Large intestine (tissue), 3 donors: ENCODE measurements at regions not wholly inside any gene's neighbourhood (a gene's known extent, or its start where the extent isn't known, plus 50 kb on each side); places are given as distances from the start of the nearest gene placed in this dataset.

Experiments
- DNase-seq, 2 donors: peaks; one replicate each; pipeline versions ENCODE4 v3.0.0 to v3.0.0-alpha.2; 2013
- H3K27ac ChIP-seq: one replicate; pipeline ENCODE4 v1.5.1; 2013; ENCODE audit warnings: low read length
- H3K27me3 ChIP-seq: 2 replicates; pipeline ENCODE4 v1.6.1; 2013; ENCODE audit warnings: low read length; ENCODE audit not compliant: control insufficient read depth, insufficient read depth
- H3K36me3 ChIP-seq: 2 replicates; pipeline ENCODE4 v1.6.1; 2013; ENCODE audit warnings: low read length; ENCODE audit not compliant: control insufficient read depth, insufficient read depth
- H3K4me1 ChIP-seq: one replicate; pipeline ENCODE4 v1.6.1; 2013; ENCODE audit warnings: low read length; ENCODE audit not compliant: control insufficient read depth, insufficient read depth
- H3K4me3 ChIP-seq: one replicate; pipeline ENCODE4 v1.5.1; 2013; ENCODE audit warnings: low read length
- H3K9me3 ChIP-seq: one replicate; pipeline ENCODE4 v1.6.1; 2013; ENCODE audit warnings: mild to moderate bottlenecking, low read depth, low read length, moderate library complexity; ENCODE audit not compliant: control insufficient read depth
- WGBS: methylation state at CpG from one replicate; pipeline ENCODE4 v1.1.5; 2013; ENCODE audit warnings: low lambda C conversion rate; ENCODE audit not compliant: insufficient coverage; 5-methylcytosine and 5-hydroxymethylcytosine counted together

GRCh38 chr12:127268706-127269425 lies 998.1 kb upstream of the TMEM132C start:
- Histone ChIP-seq H3K27me3 (no peaks in the 10 kb centered on the region), H3K36me3 (no peaks in the 10 kb centered on the region), H3K4me3 (no peak overlapping the region), H3K27ac (no peak overlapping the region), H3K4me1 (no peaks in the 10 kb centered on the region), H3K9me3 (no peaks in the 10 kb centered on the region)
- DNase-seq = no peak
- WGBS = 100% methylated on average over 1 of the region's 6 CpGs

GRCh38 chr12:127270193-127270592 lies 996.8 kb upstream of the TMEM132C start:
- DNase-seq = peak in 1 of 2 donors; percentile 6
- Histone ChIP-seq H3K4me1 (no peaks in the 10 kb centered on the region), H3K9me3 (no peaks in the 10 kb centered on the region), H3K4me3 (no peak overlapping the region), H3K27ac (no peak overlapping the region), H3K36me3 (no peaks in the 10 kb centered on the region), H3K27me3 (no peaks in the 10 kb centered on the region)
- 86% methylated on average over 1 of the region's 3 CpGs for WGBS

DNA sequence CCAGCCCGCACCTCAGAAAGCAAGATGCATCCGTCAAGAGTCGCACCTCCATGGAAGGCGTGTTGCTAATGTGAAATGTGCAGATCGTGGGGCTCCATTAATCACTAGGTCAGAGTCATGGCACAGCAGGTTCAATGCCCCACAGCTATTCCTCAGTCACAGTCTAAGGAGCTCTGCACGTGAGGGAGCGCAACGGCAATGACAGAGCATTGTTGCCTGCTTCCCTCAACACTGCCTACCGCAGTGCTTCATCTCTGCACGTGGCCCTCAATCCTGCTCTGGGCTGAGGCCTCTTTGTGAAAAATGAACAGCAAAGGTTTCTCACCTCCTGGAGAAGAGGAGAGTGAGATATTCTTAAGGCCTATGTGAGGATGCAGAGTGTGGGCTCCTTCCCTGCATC lies 995.2 kb upstream of the TMEM132C start:
- Histone ChIP-seq H3K9me3 (no peaks in the 10 kb centered on the region), H3K4me3 (no peak overlapping the region), H3K4me1 (no peaks in the 10 kb centered on the region), H3K36me3 (no peaks in the 10 kb centered on the region), H3K27me3 (no peaks in the 10 kb centered on the region), H3K27ac (no peak overlapping the region)
- DNase-seq = no peak
- WGBS = no CpG with 5 or more reads among the region's 10 CpGs

GRCh38 chr12:127272864-127273263 lies 994.1 kb upstream of the TMEM132C start:
- H3K36me3 ChIP-seq = no peaks in the 10 kb centered on the region
- H3K27ac ChIP-seq = no peak overlapping the region
- whole genome bisulfite sequencing = no CpG with 5 or more reads among the region's 2 CpGs
- H3K4me1 ChIP-seq = no peaks in the 10 kb centered on the region
- H3K4me3 ChIP-seq = no peak overlapping the region
- no peaks in the 10 kb centered on the region for H3K9me3 ChIP-seq
- H3K27me3 ChIP-seq = no peaks in the 10 kb centered on the region
- no peak for DNase-seq

DNA sequence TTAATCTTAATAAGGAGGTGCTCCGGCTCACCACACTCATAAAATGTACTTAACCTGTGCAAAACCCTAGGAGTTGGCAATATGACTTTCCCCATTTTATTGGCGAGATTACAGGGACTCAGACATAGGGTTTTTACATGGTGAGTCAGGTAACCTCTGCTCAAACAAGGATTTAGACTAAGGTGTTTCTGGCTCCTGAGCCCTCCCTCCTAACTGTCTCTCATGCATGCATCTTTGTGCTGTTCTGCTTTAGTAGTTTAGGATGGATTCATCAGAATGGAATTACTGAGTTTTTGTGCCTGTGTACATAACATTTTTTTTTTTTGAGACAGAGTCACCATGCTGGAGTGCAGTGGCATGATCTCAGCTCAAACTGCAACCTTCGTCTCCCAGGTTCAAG lies 993.3 kb upstream of the TMEM132C start:
- H3K4me1 ChIP-seq = no peaks in the 10 kb centered on the region
- WGBS = no CpG with 5 or more reads among the region's 3 CpGs

GRCh38 chr12:127275416-127275815 lies 991.6 kb upstream of the TMEM132C start:
- Histone ChIP-seq H3K9me3 (no peaks in the 10 kb centered on the region), H3K36me3 (no peaks in the 10 kb centered on the region), H3K4me3 (no peak overlapping the region), H3K27ac (no peak overlapping the region), H3K27me3 (peaks cover 3% of the 10 kb centered on the region), H3K4me1 (no peaks in the 10 kb centered on the region)
- 67% methylated on average over 1 of the region's 4 CpGs for WGBS
- DNase-seq = no peak

More for the DNA sequence above, 993.3 kb upstream of the TMEM132C start:
- Histone ChIP-seq H3K27ac (no peak overlapping the region), H3K27me3 (no peaks in the 10 kb centered on the region), H3K9me3 (no peaks in the 10 kb centered on the region), H3K4me3 (no peak overlapping the region), H3K36me3 (no peaks in the 10 kb centered on the region)
- no peak for DNase-seq

DNA sequence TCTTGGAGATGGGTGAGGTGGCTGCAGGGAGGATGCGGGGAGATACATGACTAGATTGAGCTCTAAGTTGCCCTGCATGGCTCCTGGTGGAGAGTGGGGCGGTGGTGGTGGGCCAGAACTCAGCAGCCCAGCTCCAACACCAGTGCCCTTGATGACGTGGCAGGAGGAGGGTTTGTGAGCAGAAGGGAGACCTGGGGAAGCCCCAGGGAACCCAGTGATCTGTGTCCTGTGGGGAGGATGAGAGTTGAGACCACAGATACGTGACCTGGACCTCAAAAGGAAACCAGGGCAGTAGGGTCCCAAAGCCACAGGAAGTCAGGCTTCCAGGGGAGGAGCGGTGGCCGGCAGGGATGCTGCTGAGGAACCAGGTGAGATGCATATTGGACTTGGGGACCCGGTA lies 989.1 kb upstream of the TMEM132C start:
- Histone ChIP-seq H3K27ac (no peak overlapping the region), H3K27me3 (peaks cover 15% of the 10 kb centered on the region), H3K4me1 (no peaks in the 10 kb centered on the region), H3K4me3 (no peak overlapping the region), H3K9me3 (no peaks in the 10 kb centered on the region), H3K36me3 (no peaks in the 10 kb centered on the region)
- WGBS = no CpG with 5 or more reads among the region's 7 CpGs
- no peak for DNase-seq

GRCh38 chr12:127278351-127278750 lies 988.6 kb upstream of the TMEM132C start:
- H3K27me3 ChIP-seq = peaks cover 15% of the 10 kb centered on the region
- no CpG with 5 or more reads among the region's 3 CpGs for WGBS

DNA sequence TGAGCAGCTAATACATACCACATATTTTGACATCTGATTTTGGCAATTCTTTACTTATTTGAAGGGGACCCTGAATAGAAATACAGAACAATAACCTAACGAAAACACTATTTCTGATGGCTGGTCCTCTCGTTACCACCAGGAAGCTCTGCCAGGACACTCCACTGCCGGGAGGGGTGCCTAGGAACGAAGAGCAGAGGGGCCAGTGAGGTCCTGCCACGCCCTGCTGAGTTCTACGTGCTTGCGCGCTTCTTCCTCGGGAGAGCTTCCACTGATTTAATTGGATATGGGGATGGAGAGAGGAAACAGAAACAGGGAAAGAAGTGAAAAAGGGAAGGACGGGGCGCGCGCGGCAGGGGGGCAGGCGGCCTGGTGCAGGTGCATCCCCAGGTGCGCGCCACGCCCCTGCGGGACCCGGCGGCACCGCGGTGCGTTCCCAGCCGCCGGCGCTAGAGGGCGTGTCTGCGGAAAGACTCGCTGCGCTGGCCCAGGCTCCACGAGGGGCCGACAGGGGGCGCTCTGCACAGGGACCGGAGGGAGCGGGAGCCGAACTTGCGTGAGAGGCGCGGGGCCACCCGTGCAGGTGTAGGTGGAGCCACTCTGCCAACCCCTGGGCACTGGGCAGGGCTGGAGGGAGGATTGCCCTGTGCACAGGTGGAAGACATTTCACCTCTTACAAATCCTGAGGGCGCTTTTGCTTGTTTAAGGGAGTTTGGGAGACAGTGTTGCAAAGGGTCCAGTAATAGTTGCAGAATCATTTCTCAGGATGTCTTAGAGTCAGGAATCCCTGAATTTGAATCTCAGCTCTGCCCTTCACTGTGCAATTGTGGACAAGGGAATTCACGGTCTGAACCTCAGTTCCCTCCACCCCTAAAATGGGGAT lies 986.3 kb upstream of the TMEM132C start:
- Histone ChIP-seq H3K36me3 (no peaks in the 10 kb centered on the region), H3K27me3 (peaks cover 15% of the 10 kb centered on the region), H3K4me1 (no peaks in the 10 kb centered on the region), H3K4me3 (no peak overlapping the region), H3K27ac (no peak overlapping the region), H3K9me3 (no peaks in the 10 kb centered on the region)
- DNase-seq = peak; percentile 24 to 43
- 0% methylated on average over 1 of the region's 43 CpGs for WGBS

More at GRCh38 chr12:127278351-127278750, 988.6 kb upstream of the TMEM132C start:
- Histone ChIP-seq H3K27ac (no peak overlapping the region), H3K36me3 (no peaks in the 10 kb centered on the region), H3K4me1 (no peaks in the 10 kb centered on the region), H3K9me3 (no peaks in the 10 kb centered on the region), H3K4me3 (no peak overlapping the region)
- no peak for DNase-seq

DNA sequence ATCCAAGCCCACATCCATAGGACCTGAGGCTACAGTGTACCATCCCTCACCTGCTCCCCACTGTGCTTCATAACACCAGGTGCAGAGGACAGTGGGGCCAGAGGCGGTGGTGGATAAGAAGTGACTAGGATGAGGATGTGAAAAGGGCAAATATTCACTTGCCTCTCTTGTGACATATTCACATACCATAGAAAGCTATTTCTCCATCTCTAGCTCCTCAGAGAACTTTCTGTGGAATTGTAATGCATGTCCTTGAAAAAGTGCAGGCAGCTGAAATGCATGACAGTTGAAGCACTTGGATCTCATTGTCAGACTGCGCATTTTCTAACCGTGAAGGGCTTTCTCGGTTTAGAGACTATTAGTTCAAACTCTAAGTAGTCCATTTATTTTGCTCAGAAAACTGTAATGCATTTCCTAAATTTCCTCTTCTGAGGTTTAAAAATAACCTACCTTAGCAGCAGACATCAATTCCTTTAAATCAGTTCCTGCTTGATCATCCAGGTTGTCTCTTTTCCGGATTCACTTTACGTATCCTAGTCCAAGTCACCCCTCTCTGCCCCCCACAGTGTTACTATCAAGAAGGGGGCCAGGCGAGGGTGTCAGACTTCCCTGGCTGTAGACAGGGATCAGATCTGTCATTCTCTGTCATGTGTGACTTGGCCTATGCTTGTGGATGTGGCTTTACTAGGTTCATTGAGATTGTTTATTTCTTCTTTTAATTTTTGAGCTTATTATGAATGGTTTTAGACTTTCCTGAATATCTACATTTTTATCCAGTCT lies 984.0 kb upstream of the TMEM132C start:
- no peak for DNase-seq
- H3K9me3 ChIP-seq = no peaks in the 10 kb centered on the region
- no peak overlapping the region for H3K4me3 ChIP-seq
- H3K27ac ChIP-seq = no peak overlapping the region
- no peaks in the 10 kb centered on the region for H3K36me3 ChIP-seq
- 84% methylated on average over 3 of the region's 7 CpGs for WGBS
- no peaks in the 10 kb centered on the region for H3K4me1 ChIP-seq
- H3K27me3 ChIP-seq = peaks cover 15% of the 10 kb centered on the region
